ENCODE measurements at regions not wholly inside any gene's neighbourhood (a gene's known extent, or its start where the extent isn't known, plus 50 kb on each side); places are given as distances from the start of the nearest gene placed in this dataset.

- H3K27me3 ChIP-seq (ENCODE audit: insufficient read depth, low read length), result no peaks in the 10 kb centered on the region
Observed at GRCh38 chr1:188462837-188463236, 1634.1 kb downstream of the PLA2G4A start.

GRCh38 chr1:188463919-188464318 lies 1635.2 kb downstream of the PLA2G4A start:
- Histone ChIP-seq H3K9me3 (ENCODE audit: low read depth, low read length) (peaks cover 5% of the 10 kb centered on the region), H3K27me3 (ENCODE audit: insufficient read depth, low read length) (no peaks in the 10 kb centered on the region), H3K4me1 (ENCODE audit: insufficient read depth, low read length) (no peaks in the 10 kb centered on the region), H3K4me3 (ENCODE audit: low read length) (no peak overlapping the region)

More at GRCh38 chr1:188462837-188463236, 1634.1 kb downstream of the PLA2G4A start:
- H3K4me1 ChIP-seq (ENCODE audit: insufficient read depth, low read length), result no peaks in the 10 kb centered on the region
- H3K9me3 ChIP-seq (ENCODE audit: low read depth, low read length), result no peaks in the 10 kb centered on the region
- H3K4me3 ChIP-seq (ENCODE audit: low read length), result no peak overlapping the region

- H3K9me3 ChIP-seq (ENCODE audit: low read depth, low read length), result peaks cover 5% of the 10 kb centered on the region
- H3K4me3 ChIP-seq (ENCODE audit: low read length), result no peak overlapping the region
- H3K27me3 ChIP-seq (ENCODE audit: insufficient read depth, low read length), result no peaks in the 10 kb centered on the region
- H3K4me1 ChIP-seq (ENCODE audit: insufficient read depth, low read length), result no peaks in the 10 kb centered on the region
Observed at GRCh38 chr1:188466539-188466938, 1637.8 kb downstream of the PLA2G4A start.

- H3K4me1 ChIP-seq (ENCODE audit: insufficient read depth, low read length), result no peaks in the 10 kb centered on the region
- H3K4me3 ChIP-seq (ENCODE audit: low read length), result no peak overlapping the region
- H3K9me3 ChIP-seq (ENCODE audit: low read depth, low read length), result no peaks in the 10 kb centered on the region
- no peaks in the 10 kb centered on the region for H3K27me3 ChIP-seq (ENCODE audit: insufficient read depth, low read length)
Observed at GRCh38 chr1:188476606-188477005, 1647.9 kb downstream of the PLA2G4A start.

GRCh38 chr1:188489336-188490112 lies 1660.8 kb downstream of the PLA2G4A start:
- H3K9me3 ChIP-seq (ENCODE audit: low read depth, low read length), result no peaks in the 10 kb centered on the region
- no peaks in the 10 kb centered on the region for H3K4me1 ChIP-seq (ENCODE audit: insufficient read depth, low read length)
- no peaks in the 10 kb centered on the region for H3K27me3 ChIP-seq (ENCODE audit: insufficient read depth, low read length)
- no peak overlapping the region for H3K4me3 ChIP-seq (ENCODE audit: low read length)

- Histone ChIP-seq H3K9me3 (ENCODE audit: low read depth, low read length) (peaks cover 4% of the 10 kb centered on the region), H3K4me1 (ENCODE audit: insufficient read depth, low read length) (no peaks in the 10 kb centered on the region), H3K4me3 (ENCODE audit: low read length) (no peak overlapping the region), H3K27me3 (ENCODE audit: insufficient read depth, low read length) (no peaks in the 10 kb centered on the region)
Observed at GRCh38 chr1:188496506-188496905, 1667.8 kb downstream of the PLA2G4A start.

GRCh38 chr1:188497020-188497419 lies 1668.3 kb downstream of the PLA2G4A start:
- Histone ChIP-seq H3K4me3 (ENCODE audit: low read length) (no peak overlapping the region), H3K9me3 (ENCODE audit: low read depth, low read length) (peaks cover 4% of the 10 kb centered on the region), H3K27me3 (ENCODE audit: insufficient read depth, low read length) (no peaks in the 10 kb centered on the region), H3K4me1 (ENCODE audit: insufficient read depth, low read length) (no peaks in the 10 kb centered on the region)

GRCh38 chr1:188499690-188500089 lies 1670.9 kb downstream of the PLA2G4A start:
- no peak overlapping the region for H3K4me3 ChIP-seq (ENCODE audit: low read length)
- no peaks in the 10 kb centered on the region for H3K4me1 ChIP-seq (ENCODE audit: insufficient read depth, low read length)
- peaks cover 4% of the 10 kb centered on the region for H3K9me3 ChIP-seq (ENCODE audit: low read depth, low read length)
- H3K27me3 ChIP-seq (ENCODE audit: insufficient read depth, low read length), result no peaks in the 10 kb centered on the region

- H3K4me3 ChIP-seq (ENCODE audit: low read length), result no peak overlapping the region
- H3K4me1 ChIP-seq (ENCODE audit: insufficient read depth, low read length), result no peaks in the 10 kb centered on the region
Observed at GRCh38 chr1:188514917-188515316, 1686.2 kb downstream of the PLA2G4A start.

GRCh38 chr1:188517139-188517538 lies 1688.4 kb downstream of the PLA2G4A start:
- Histone ChIP-seq H3K27me3 (ENCODE audit: insufficient read depth, low read length) (no peaks in the 10 kb centered on the region), H3K4me1 (ENCODE audit: insufficient read depth, low read length) (no peaks in the 10 kb centered on the region), H3K9me3 (ENCODE audit: low read depth, low read length) (no peaks in the 10 kb centered on the region), H3K4me3 (ENCODE audit: low read length) (no peak overlapping the region)

More at GRCh38 chr1:188514917-188515316, 1686.2 kb downstream of the PLA2G4A start:
- Histone ChIP-seq H3K27me3 (ENCODE audit: insufficient read depth, low read length) (no peaks in the 10 kb centered on the region), H3K9me3 (ENCODE audit: low read depth, low read length) (no peaks in the 10 kb centered on the region)

GRCh38 chr1:188551176-188551575 lies 1722.4 kb downstream of the PLA2G4A start:
- no peaks in the 10 kb centered on the region for H3K9me3 ChIP-seq (ENCODE audit: low read depth, low read length)
- no peak overlapping the region for H3K4me3 ChIP-seq (ENCODE audit: low read length)
- H3K27me3 ChIP-seq (ENCODE audit: insufficient read depth, low read length), result no peaks in the 10 kb centered on the region
- no peaks in the 10 kb centered on the region for H3K4me1 ChIP-seq (ENCODE audit: insufficient read depth, low read length)

- H3K4me3 ChIP-seq (ENCODE audit: low read length), result no peak overlapping the region
- H3K9me3 ChIP-seq (ENCODE audit: low read depth, low read length), result no peaks in the 10 kb centered on the region
- H3K4me1 ChIP-seq (ENCODE audit: insufficient read depth, low read length), result no peaks in the 10 kb centered on the region
- no peaks in the 10 kb centered on the region for H3K27me3 ChIP-seq (ENCODE audit: insufficient read depth, low read length)
Observed at GRCh38 chr1:188557053-188557452, 1728.3 kb downstream of the PLA2G4A start.

GRCh38 chr1:188582911-188583532 lies 1754.3 kb downstream of the PLA2G4A start:
- H3K27me3 ChIP-seq (ENCODE audit: insufficient read depth, low read length), result no peaks in the 10 kb centered on the region
- no peaks in the 10 kb centered on the region for H3K4me1 ChIP-seq (ENCODE audit: insufficient read depth, low read length)
- no peak overlapping the region for H3K4me3 ChIP-seq (ENCODE audit: low read length)
- H3K9me3 ChIP-seq (ENCODE audit: low read depth, low read length), result peaks cover 8% of the 10 kb centered on the region

- Histone ChIP-seq H3K27me3 (ENCODE audit: insufficient read depth, low read length) (no peaks in the 10 kb centered on the region), H3K9me3 (ENCODE audit: low read depth, low read length) (peaks cover 8% of the 10 kb centered on the region), H3K4me3 (ENCODE audit: low read length) (no peak overlapping the region), H3K4me1 (ENCODE audit: insufficient read depth, low read length) (no peaks in the 10 kb centered on the region)
Observed at GRCh38 chr1:188584119-188584518, 1755.4 kb downstream of the PLA2G4A start.

GRCh38 chr1:188590641-188591040 lies 1761.9 kb downstream of the PLA2G4A start:
- Histone ChIP-seq H3K9me3 (ENCODE audit: low read depth, low read length) (no peaks in the 10 kb centered on the region), H3K4me3 (ENCODE audit: low read length) (no peak overlapping the region)

More at GRCh38 chr1:188590641-188591040, 1761.9 kb downstream of the PLA2G4A start:
- Histone ChIP-seq H3K4me1 (ENCODE audit: insufficient read depth, low read length) (no peaks in the 10 kb centered on the region), H3K27me3 (ENCODE audit: insufficient read depth, low read length) (no peaks in the 10 kb centered on the region)
